Activated T-cell treated with anti-CD3 and anti-CD28 coated beads, Interleukin-2, amount 50 U/mL, for 72 hours (primary cell): ENCODE measurements at regions not wholly inside any gene's neighbourhood (a gene's known extent, or its start where the extent isn't known, plus 50 kb on each side); places are given as distances from the start of the nearest gene placed in this dataset.

Source experiments
- ATAC-seq, 2 donors: fragments of 150-1000 bp; cut with Tn5 transposase; replicated peaks in 1 of 2; 2 replicates each; pipeline ENCODE4 v1.10.0; 2021; ENCODE audit warnings: moderate library complexity in 2 of 2, mild to moderate bottlenecking in 1 of 2
- DNase-seq, 2 donors: peaks; one replicate each; pipeline ENCODE4 v3.0.0; 2021 to 2022; ENCODE audit warnings: mixed read lengths in 1 of 2
- H3K27ac Mint-ChIP-seq: one replicate; pipeline ENCODE4 v1.8.0; 2022; ENCODE audit warnings: mild to moderate bottlenecking, moderate library complexity, mixed read lengths
- H3K27me3 Mint-ChIP-seq: one replicate; pipeline ENCODE4 v1.8.0; 2022; ENCODE audit warnings: low read depth, mixed read lengths
- H3K36me3 Mint-ChIP-seq, 2 donors: one replicate each; pipeline ENCODE4 v1.8.0; 2022; ENCODE audit warnings: mixed read lengths in 2 of 2, mild to moderate bottlenecking in 1 of 2; ENCODE audit not compliant: insufficient read depth in 2 of 2
- H3K4me1 Mint-ChIP-seq: one replicate; pipeline ENCODE4 v1.8.0; 2022; ENCODE audit warnings: low read depth, mixed read lengths
- H3K4me3 Mint-ChIP-seq, 2 donors: one replicate each; pipeline ENCODE4 v1.8.0; 2022; ENCODE audit warnings: mild to moderate bottlenecking in 2 of 2, mixed read lengths in 2 of 2, moderate library complexity in 2 of 2
- H3K9me3 Mint-ChIP-seq, 2 donors: one replicate each; pipeline ENCODE4 v1.8.0; 2022; ENCODE audit warnings: mixed read lengths in 2 of 2

DNA sequence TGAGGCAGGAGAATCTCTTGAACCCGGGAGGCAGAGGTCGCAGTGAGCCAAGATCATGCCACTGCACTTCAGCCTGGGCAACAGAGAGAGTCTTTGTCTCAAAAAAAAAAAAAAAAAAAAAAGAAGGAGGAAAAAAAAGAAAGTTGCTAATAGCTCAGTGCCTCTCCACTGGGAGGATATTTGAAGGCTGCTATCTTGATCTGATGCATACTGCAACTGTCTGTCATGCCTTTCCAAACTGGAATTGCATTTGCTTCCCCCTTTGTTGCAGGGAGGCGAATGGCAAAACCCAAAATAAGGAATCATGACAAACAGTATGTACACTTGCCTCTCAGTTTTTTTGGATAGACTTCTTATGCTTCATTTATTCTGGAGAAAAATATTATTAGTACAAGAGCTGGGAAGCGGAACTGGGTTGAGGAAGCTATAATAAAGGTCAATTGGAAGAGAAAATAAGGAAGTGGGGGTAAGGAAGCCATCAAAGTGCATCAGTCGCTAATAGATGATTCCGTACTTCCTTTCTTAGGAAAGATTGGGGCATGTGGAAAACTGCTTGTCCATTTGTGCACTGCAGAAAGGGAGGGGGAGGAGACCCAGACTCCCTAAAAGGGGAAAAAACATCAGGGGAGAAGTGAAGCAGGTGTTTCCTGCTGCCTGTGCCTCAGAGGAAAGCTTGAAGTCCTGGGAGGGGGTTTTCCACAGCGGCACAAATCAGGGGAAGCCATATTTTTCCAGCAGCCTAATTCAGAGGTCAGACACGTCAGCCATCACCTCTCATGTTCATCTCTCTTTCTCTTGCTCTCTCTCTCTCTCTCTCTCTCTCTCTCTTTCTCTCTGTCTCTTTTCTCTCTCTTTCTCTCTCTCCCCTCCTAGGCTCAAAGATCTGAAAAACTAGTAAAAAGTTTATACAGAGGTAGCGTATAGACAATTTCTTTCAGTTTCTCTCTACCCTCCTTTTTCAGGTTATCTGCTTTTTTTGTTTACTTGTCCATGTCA is 301.4 kb upstream of the TNP1 start:
- Mint-ChIP-seq H3K27ac (peak overlapping the region; percentile 76), H3K4me3 (peak overlapping the region; percentile 62 to 73), H3K4me1 (peaks cover 24% of the 10 kb centered on the region), H3K36me3 (no peaks in the 10 kb centered on the region), H3K27me3 (peaks cover 24% of the 10 kb centered on the region), H3K9me3 (no peaks in the 10 kb centered on the region)
- no peak for DNase-seq
- ATAC-seq: no peak

DNA sequence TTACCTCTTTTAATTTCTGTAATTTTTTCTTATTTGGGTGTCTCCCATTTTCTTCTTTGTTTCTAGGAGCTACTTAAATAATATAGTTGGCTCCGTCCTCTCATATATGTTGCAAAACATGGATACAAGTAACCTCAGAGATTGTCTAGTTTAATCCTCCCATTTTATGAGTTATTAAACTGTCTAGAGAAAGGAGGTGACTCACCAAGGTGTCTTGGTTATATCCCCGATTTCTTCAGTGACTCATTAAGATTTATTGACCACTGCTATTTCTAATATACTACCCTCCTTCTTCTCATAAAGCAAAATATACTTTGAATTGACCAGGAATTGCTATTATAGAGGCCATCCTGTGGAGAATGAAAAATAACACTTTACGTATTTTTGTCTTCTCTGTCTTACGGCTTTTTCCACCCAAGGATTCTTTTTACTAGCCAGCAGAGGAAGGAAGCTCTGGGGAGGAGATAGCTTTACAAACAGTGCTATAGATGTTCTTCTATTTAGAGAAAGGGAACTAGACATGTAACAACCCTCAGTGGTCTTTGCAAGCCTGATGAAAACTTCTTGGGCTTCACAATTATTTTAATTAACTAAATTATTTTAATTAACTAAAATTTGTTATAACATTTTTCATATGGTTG is 300.4 kb upstream of the TNP1 start:
- ATAC-seq (no peak), DNase-seq (no peak)
- Mint-ChIP-seq H3K27ac (no peak overlapping the region), H3K27me3 (peaks cover 24% of the 10 kb centered on the region), H3K9me3 (no peaks in the 10 kb centered on the region), H3K36me3 (no peaks in the 10 kb centered on the region), H3K4me3 (no peak overlapping the region), H3K4me1 (peaks cover 24% of the 10 kb centered on the region)

DNA sequence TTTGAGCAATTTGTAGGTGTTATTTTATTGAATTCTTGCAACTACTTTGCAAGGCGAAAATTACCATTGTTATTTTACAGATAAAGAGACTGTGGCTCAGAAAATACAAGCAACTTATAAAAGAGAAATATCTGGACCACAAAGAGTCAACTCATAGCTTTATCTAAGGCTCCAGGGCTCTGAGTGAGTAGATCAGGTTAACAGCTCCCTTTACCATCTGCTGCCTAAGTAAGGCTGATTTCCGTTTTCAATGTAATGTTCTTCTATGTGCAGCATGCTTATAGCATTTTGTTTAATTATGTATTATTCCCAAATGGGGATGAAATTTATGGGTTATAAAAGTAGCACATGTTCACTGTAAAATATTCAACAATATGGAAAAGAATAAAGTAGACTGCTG is 299.1 kb upstream of the TNP1 start:
- H3K4me1 Mint-ChIP-seq: peaks cover 24% of the 10 kb centered on the region
- no peak overlapping the region for H3K4me3 Mint-ChIP-seq
- no peaks in the 10 kb centered on the region for H3K36me3 Mint-ChIP-seq
- DNase-seq: no peak
- ATAC-seq: no peak
- H3K9me3 Mint-ChIP-seq: no peaks in the 10 kb centered on the region
- no peak overlapping the region for H3K27ac Mint-ChIP-seq
- peaks cover 24% of the 10 kb centered on the region for H3K27me3 Mint-ChIP-seq

DNA sequence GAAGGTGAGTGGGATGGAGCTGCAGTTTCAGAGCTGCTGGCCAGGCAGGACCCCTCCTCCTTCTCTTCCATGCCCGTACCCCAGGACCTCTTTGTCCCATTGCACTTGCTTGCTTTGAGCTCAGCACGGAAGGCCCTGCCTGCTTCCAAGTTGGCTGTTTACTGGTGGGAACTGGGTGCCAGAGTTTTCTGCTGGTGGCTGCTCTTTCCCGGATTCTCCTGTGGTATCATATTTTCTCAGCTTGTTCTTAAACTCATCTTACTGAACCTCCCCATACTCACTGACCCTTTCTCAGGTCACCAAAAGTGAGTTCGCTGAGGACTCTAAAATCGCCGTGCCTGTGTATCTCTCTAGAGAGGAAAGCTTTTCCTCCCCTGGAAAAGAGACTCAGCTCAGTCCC is 297.7 kb upstream of the TNP1 start:
- peaks cover 17% of the 10 kb centered on the region for H3K4me1 Mint-ChIP-seq
- no peaks in the 10 kb centered on the region for H3K36me3 Mint-ChIP-seq

DNA sequence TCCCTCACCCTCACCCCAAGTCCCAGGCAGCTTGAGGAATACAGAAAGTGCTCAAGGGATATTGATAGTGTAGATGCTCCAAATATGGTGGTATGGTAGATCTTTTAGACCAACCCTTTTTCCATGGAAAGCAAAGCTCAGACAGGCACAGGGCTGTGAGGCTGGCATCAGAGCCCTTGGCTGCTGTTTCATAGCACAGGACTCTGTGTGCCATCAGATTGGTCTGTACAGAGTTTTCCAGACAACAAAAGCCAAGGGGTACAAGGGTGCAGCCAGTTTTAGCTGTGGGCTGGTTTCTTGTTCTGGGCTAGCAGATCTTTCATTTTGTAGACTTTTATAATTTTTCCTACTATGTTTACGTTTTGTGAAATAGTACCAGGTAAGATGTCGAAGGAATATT is 296.9 kb upstream of the TNP1 start:
- DNase-seq (no peak), ATAC-seq (no peak)
- H3K4me3 Mint-ChIP-seq: no peak overlapping the region
- peaks cover 22% of the 10 kb centered on the region for H3K27me3 Mint-ChIP-seq
- H3K36me3 Mint-ChIP-seq: no peaks in the 10 kb centered on the region
- no peaks in the 10 kb centered on the region for H3K9me3 Mint-ChIP-seq
- H3K27ac Mint-ChIP-seq: no peak overlapping the region
- H3K4me1 Mint-ChIP-seq: peaks cover 9% of the 10 kb centered on the region

More for the DNA sequence above, 297.7 kb upstream of the TNP1 start:
- Mint-ChIP-seq H3K27ac (no peak overlapping the region), H3K4me3 (no peak overlapping the region), H3K9me3 (no peaks in the 10 kb centered on the region), H3K27me3 (peaks cover 24% of the 10 kb centered on the region)
- no peak for DNase-seq
- no peak for ATAC-seq

DNA sequence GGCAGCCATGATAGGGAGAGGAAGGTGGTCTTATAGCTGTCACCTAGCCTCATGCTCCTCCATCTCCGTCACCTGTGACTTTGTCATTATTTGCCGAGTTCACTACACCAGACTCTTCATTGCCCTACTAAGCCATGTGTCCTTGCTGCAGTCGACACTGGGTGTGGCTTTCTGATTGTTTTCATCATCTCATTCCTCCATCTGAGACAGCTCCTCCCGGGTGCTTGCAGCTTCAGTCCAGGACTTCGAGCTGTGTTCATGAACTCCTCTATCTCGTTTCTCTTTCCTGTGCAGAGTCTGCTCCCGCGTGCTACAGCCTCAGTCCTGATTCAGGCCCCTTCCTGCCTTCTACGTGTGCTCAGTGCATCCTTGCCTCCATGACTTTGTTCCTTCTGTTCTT is 295.1 kb upstream of the TNP1 start:
- Mint-ChIP-seq H3K36me3 (no peaks in the 10 kb centered on the region), H3K27me3 (peaks cover 19% of the 10 kb centered on the region), H3K9me3 (no peaks in the 10 kb centered on the region), H3K4me3 (no peak overlapping the region), H3K4me1 (no peaks in the 10 kb centered on the region), H3K27ac (no peak overlapping the region)
- DNase-seq (no peak), ATAC-seq (no peak)

DNA sequence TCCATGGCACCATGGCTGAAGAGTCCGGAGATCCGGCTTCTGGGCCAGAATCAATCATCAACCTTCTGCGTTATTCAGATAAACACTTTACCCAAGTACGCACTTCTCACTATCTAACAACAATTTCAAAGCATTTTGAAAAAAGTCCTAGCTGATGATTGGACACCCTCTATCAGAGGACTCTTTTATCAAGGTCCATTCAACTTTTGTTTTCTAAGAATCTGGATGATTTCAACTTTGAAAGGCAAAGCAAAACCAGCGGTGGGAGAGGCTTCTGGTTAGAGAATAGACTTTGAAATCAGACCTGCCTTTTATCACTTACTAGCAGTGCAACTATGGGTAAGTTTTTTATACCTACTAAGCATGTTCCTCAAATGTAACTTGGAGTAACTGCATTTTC is 293.6 kb upstream of the TNP1 start:
- Mint-ChIP-seq H3K27ac (no peak overlapping the region), H3K9me3 (no peaks in the 10 kb centered on the region), H3K36me3 (no peaks in the 10 kb centered on the region), H3K4me3 (no peak overlapping the region), H3K27me3 (peaks cover 18% of the 10 kb centered on the region), H3K4me1 (no peaks in the 10 kb centered on the region)
- no peak for DNase-seq
- ATAC-seq: no peak

DNA sequence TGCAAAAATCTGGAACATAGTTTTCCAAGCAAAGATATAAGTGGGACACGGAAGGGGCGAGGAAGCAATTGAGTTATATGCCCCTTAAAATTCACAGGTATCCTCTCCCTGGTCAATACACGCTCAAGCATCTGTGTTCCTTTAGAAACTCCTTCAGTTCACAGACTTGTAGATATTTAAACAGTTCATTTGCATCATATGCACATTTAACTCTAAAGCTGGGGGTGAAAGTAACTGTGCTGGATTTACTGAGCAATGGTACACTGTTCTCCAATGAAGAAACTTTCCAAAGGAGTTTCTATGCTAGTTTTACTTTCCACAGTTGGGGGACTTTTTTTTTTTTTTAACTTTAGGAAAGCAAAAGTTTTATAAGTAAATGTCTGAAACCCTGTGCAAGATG is 293.0 kb upstream of the TNP1 start:
- ATAC-seq (no peak), DNase-seq (no peak)
- H3K27ac Mint-ChIP-seq: no peak overlapping the region
- no peaks in the 10 kb centered on the region for H3K9me3 Mint-ChIP-seq
- H3K4me3 Mint-ChIP-seq: no peak overlapping the region
- peaks cover 12% of the 10 kb centered on the region for H3K27me3 Mint-ChIP-seq
- H3K36me3 Mint-ChIP-seq: no peaks in the 10 kb centered on the region
- no peaks in the 10 kb centered on the region for H3K4me1 Mint-ChIP-seq

DNA sequence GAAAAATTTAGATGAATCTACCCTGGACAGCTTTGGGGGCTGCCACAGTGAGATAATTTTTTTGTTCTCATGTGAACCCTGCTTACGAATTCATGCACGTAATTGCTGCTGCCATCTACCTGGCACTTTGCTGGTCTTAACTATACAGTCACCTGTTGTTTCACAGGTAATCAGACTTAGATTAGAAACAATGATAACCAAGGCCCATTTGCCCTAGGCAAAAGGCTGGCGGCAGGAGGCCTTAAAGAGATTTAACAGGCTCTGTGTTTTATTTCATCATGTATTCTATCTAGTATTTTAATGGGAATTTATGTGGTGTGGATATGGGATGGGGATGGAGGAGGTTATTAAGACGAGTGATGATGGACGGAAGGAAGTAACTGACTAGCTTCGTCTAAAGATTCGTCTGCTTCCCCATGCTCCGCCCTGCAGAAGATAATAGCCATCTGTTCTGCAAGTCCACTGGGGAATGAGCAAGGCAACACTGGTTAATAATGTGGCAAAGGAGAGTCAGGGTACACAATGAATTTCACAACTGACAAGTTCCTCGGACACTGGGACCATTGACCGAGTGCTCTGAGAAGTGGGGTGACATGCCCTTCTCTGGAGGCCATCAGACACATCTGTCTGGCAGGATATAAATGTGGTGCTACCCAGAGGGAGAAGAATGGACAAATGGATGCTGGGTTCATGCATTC is 291.8 kb upstream of the TNP1 start:
- H3K9me3 Mint-ChIP-seq: no peaks in the 10 kb centered on the region
- no peaks in the 10 kb centered on the region for H3K4me1 Mint-ChIP-seq
- DNase-seq (no peak), ATAC-seq (no peak)
- no peak overlapping the region for H3K4me3 Mint-ChIP-seq
- H3K36me3 Mint-ChIP-seq: no peaks in the 10 kb centered on the region
- H3K27me3 Mint-ChIP-seq: peaks cover 15% of the 10 kb centered on the region
- no peak overlapping the region for H3K27ac Mint-ChIP-seq

DNA sequence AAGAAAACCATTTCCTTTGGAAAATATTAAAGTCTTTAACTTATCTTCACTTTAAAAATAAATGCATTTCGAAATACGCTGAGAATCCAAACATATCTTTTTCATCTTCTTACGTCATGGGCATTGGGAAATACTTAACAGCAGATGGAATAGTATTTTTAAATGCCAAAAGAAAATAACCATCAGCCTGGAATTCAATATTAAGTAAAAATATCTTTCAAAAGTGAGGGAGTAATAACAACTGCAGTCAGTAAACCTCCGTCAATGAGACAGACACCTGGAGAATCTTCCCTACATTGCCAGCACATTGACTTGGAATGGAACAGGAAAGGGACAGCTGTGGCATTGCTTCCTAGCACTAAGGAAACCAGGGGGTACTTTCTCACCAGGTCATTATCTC is 290.4 kb upstream of the TNP1 start:
- DNase-seq (no peak), ATAC-seq (no peak)
- Mint-ChIP-seq H3K4me1 (no peaks in the 10 kb centered on the region), H3K4me3 (no peak overlapping the region), H3K27ac (no peak overlapping the region), H3K9me3 (no peaks in the 10 kb centered on the region), H3K36me3 (no peaks in the 10 kb centered on the region), H3K27me3 (peaks cover 17% of the 10 kb centered on the region)

DNA sequence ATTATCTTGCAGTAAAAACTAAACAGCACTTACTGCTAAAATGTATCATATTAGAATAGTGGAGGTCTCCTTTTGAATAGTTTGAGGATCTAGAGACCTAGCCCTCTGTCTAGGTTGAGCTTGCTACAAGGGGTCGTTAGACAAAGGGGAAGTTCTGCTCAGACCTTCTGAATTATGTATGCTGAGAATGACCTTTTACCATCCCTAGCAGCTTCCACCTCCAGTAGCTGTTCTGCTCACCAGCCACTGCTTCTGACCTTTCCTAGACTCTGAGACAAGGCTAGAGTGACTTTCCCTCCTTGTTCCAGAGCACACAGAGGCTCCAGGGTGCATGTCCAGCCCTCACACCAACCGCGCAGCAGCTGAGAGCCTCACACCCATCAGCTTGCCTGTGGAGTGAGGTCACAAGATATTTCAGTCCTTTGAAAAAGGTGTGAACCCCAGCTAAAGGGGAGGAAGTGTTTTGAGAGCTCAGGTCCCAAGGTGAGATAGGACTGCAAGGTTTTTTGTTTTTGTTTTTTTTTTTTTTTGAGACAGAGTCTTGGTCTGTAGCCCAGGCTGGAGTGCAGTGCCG is 289.3 kb upstream of the TNP1 start:
- no peak for DNase-seq
- Mint-ChIP-seq H3K36me3 (no peaks in the 10 kb centered on the region), H3K27me3 (peaks cover 17% of the 10 kb centered on the region), H3K4me3 (no peak overlapping the region), H3K27ac (no peak overlapping the region), H3K9me3 (no peaks in the 10 kb centered on the region), H3K4me1 (no peaks in the 10 kb centered on the region)
- no peak for ATAC-seq

DNA sequence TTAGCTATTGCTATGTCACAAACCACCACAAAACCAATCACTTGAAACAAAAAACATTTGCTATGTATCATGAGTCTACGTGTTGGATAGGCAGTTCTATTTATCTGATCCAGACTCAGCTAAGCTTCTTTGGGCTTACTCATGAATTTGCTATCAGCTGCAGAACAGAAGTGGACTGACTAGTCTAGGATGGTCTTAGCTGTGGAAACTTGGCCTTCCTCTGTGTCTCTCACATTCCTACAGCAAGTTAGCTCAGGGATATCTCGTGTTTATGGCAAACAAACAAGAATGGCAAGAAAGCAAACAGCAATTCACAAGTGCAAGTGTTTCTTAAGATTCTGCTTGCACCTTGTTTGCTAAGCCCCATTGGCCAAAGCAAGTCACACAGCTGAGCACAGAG is 288.0 kb upstream of the TNP1 start:
- Mint-ChIP-seq H3K27ac (no peak overlapping the region), H3K27me3 (peaks cover 17% of the 10 kb centered on the region), H3K9me3 (no peaks in the 10 kb centered on the region), H3K36me3 (no peaks in the 10 kb centered on the region), H3K4me1 (no peaks in the 10 kb centered on the region), H3K4me3 (no peak overlapping the region)
- DNase-seq: no peak
- ATAC-seq: no peak

DNA sequence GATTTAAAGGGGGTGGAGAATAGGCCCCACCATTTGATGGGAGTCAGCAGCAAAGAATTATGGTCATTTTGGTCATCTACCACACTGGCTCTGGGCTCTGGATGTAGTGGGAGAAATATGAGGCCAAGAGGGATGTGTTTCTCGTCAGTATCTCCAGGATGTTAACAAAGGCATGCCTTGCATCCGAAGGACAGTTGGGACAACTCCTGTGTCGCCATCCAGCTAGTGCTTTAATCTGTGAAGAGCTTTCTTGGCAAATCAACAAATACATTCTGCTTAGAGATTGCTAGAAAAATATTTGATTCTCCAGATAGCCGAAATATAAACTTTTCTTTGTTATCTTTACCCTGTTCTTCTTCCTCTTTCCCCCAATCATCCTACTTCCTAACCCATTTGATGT is 287.1 kb upstream of the TNP1 start:
- Mint-ChIP-seq H3K27ac (no peak overlapping the region), H3K4me3 (no peak overlapping the region), H3K9me3 (no peaks in the 10 kb centered on the region), H3K36me3 (peaks cover 1 to 4% of the 10 kb centered on the region in 2 donors), H3K27me3 (peaks cover 17% of the 10 kb centered on the region), H3K4me1 (no peaks in the 10 kb centered on the region)
- DNase-seq (no peak), ATAC-seq (no peak)
